NCI-H2196 (cell line): ENCODE measurements at regions not wholly inside any gene's neighbourhood (a gene's known extent, or its start where the extent isn't known, plus 50 kb on each side); places are given as distances from the start of the nearest gene placed in this dataset.

Source experiments
- DNase-seq: peaks from one replicate; lab custom pipeline; 2025; ENCODE audit not compliant: unreplicated experiment; lab: John Stamatoyannopoulos, UW

- no peak for DNase-seq
Observed at GRCh38 chr2:217489145-217489960, 513.4 kb downstream of the TNS1 start.

DNA sequence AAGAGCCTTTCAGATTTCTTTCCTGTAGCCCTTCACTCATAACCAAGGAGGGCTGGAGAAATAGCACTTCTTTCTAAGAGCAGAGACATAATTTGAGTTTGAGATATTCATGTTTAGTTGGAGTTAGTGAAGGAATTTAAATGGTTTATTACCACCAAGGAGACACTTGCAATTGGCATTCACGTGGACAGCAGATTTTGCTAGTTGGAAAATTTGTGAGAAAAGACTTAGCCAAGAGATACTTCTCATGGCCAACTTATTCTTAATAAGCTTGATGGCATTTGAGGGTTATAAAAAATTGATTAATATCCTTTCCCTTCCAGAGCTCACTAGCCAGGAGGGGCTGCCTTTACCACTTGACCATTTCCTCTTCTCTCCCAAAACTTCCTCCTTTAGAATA is 518.7 kb downstream of the TNS1 start:
- DNase-seq, result no peak

DNA sequence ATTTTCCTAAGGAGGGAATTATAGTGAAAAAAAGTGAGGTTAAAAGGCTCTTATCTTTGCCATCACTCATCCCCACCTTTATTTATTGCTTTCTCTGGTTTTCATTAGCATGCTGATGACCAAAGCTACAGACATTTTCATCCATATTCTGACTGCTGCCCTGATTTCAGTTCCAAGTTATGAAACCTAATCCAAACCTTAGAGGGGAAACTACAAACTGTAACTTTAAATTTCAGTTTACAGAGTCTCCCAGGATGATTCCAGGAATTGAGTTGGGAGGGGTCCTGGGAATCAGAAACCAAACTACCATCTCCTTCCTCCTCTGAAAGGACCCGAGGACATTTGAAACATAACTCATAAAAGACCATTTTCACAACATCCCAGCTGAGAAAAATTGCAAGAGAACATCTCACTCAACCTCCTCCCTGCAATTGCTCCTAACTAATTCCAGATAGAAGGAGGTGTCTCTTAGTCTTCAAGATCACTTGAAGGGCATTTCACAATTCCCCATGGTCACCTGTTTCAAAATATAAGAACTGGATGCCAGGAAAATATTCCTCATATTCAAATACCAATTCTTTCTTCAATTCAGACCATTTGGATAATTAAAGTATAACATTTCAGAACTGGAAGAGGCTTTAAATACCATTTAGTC is 520.6 kb downstream of the TNS1 start:
- no peak for DNase-seq

- no peak for DNase-seq
Observed at GRCh38 chr2:217481577-217481976, 521.2 kb downstream of the TNS1 start.

- no peak for DNase-seq
Observed at GRCh38 chr2:217479566-217479965, 523.2 kb downstream of the TNS1 start.

DNA sequence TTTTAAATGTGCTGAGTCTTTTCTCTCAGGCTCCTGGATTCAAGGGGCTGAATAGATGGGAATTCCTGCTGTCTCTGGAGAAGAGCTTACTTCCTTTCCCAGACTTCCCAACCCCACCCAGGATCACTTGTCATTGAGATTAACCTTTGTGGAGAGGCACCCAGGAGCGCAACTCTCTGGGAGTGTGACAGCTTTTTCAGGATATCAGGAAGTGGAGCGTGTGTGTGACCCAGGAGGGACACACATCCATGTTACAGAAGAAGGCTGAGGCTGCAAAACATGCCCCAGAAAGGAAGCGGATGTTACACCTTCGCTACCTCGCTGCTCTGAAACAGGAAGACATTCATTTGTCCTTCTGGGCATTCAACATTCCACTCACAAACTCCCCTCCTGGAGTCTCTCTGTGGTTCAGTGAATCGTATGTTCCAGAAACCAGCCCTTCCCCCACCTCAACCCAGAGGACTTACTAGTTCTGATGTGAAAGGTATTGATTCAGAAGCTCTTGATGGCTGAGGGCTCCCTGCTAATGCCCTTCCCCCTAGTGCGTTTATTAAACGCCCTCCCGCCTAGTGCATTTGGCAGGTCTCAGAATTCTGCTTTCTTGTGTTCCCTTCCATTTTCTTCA is 523.9 kb downstream of the TNS1 start:
- no peak for DNase-seq

GRCh38 chr2:217477583-217477982 is 525.2 kb downstream of the TNS1 start:
- DNase-seq, result no peak

GRCh38 chr2:217475791-217476190 is 527.0 kb downstream of the TNS1 start:
- DNase-seq, result no peak

DNA sequence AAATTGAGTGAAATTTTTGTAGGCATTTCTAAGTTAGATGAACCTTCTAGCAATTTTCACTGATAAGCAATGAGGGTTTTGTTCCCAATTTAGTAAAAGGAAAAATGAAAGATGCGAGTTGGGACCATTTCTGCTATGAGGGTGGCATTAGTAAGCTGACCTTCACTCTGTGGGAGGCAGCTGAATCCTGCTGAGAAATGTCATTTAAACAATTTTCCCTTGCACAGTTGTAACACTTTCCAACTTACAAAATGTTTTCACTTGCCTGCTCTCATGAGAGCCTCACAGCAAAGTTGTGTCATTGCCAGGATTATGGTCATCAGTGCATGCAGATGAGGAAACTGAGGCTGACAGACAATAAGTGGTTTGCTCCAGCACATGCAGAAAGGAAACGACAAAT is 527.7 kb downstream of the TNS1 start:
- no peak for DNase-seq

DNA sequence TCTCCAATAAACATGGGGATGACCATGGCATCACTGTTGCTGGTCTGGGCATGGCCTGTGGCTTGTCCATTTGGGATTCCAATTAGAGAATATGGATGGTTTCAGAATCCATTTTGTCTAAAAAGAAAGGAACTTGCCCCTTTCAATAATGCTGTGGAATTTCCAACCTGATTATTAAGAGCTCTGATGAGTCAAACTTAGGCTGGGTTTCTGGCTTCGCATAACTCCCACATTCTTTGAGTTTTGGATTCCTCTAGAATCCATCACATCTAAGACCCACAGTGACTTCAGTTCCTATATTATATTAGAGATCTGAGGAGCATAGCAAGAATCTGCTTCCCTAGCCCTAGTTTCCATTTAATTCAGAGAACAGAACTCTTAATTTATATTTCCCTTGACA is 531.5 kb downstream of the TNS1 start:
- no peak for DNase-seq

DNA sequence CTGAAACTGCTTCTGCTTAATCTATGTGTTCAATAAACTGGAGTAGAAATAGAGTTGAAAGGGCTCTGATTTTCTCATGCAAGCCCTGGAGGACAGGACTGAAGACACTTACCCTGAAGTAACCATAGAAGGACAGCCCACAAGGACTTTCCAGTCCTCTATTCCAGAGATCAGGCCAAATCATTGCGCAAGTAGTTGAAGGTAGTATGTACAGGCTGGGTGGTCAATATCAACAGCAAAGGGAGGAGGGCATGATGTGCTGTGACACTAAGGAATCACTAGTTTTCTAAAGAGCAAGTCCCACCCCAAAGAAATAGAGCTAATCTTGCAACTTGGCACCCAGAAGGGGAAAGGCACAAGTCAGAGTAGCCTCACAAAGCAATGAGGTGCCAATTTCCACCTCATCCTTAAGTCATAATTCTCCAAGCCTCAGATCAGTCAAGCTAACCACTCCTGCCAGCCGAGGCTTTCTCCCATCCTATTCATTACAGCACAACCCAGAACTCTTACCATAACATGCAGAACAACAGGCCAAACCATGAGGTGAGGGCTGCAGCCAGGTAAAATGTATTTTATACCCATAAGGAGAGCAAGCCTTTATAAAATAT is 533.5 kb downstream of the TNS1 start:
- DNase-seq, result no peak

GRCh38 chr2:217468042-217468830 is 534.6 kb downstream of the TNS1 start:
- DNase-seq, result no peak

GRCh38 chr2:217467331-217467730 is 535.5 kb downstream of the TNS1 start:
- DNase-seq, result no peak

DNA sequence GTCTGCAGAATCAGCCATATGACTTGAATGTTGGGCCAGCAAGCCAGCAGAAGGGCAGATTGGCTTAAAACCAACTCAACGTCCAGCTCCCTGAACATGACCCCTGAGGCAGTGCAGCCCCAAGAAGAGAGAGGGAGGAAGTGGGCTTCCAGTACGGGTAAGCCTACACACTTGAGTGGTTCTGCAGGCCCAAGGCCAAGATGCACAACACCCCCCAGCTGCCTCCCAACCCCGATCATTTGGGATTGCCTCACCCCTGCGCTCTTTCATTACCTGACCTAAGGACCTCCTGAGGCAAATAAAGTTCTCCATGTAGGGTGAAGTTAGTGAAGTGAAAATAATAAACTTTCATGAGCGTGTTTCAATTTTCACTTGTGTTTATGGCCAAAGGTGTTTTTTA is 536.0 kb downstream of the TNS1 start:
- no peak for DNase-seq

- no peak for DNase-seq
Observed at GRCh38 chr2:217466104-217466503, 536.7 kb downstream of the TNS1 start.

GRCh38 chr2:217465100-217465499 is 537.7 kb downstream of the TNS1 start:
- no peak for DNase-seq

DNA sequence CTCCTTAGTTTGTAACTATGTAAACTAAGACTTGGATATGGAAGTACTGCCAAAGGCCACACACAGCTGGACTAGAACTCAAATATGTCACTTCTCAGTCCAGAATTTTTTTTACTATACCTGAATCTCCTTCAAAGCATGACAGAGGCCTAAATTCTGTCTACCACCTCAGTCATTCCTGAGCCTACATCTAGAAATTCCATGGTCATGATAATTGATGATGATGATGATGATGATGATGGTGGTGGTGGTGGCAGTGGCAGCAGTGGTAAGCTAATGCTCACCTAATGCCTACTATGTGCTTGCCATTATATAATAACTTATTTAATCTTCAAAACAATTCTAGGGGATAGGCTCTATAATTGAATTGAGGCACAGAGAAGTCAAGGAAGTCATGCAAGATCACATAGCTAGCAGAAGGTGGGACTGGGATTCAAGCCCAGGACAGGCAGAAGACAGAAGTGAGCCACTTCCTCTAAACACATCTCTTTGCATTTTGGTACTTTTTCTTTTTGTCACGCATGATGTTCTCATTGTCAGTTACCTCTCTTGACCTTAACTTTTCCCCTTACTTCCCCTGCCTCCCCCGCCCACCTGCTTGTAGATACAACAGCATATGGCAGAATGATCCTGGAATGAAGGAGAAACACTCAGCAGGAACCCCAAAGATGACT is 539.3 kb downstream of the TNS1 start:
- DNase-seq, result no peak

DNA sequence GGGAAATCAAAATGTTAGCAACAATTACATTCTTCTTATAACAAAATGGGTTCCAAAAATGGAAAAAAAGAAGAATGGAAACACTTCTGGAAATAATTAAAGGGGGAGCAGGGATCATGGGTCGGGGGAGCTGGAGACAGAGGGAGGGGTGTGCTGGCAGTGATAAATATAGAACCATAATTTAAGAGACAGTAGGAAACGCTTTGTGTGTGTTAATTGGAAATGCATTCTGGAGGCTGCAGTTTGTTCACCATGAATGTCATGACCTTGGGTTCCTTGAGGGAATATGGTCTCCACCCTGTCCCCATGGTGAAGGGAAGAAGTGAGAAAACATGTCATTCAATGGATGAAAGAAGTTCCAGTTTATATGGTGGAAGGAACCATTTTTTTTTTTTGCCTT is 540.7 kb downstream of the TNS1 start:
- no peak for DNase-seq

- no peak for DNase-seq
Observed at GRCh38 chr2:217461674-217462073, 541.1 kb downstream of the TNS1 start.

GRCh38 chr2:217459680-217460405 is 543.0 kb downstream of the TNS1 start:
- DNase-seq, result no peak
